Neural progenitor cell (in vitro differentiated cells): ENCODE measurements at regions not wholly inside any gene's neighbourhood (a gene's known extent, or its start where the extent isn't known, plus 50 kb on each side); places are given as distances from the start of the nearest gene placed in this dataset.

Source experiments
- CTCF ChIP-seq: fragments of 200-600 bp; sonication (generic); IDR thresholded peaks from 2 replicates; pipeline ENCODE4 v1.5.1; 2017; ENCODE audit warnings: antibody characterized with exemption, mild to moderate bottlenecking
- EZH2 ChIP-seq: fragments of 200-600 bp; sonication (generic); IDR thresholded peaks from 2 replicates; pipeline ENCODE4 v1.6.1; 2017; ENCODE audit warnings: antibody characterized with exemption, mild to moderate bottlenecking, moderate library complexity

GRCh38 chr2:184532551-184532950 is 65.8 kb upstream of the ZNF804A start:
- TF ChIP-seq CTCF (no peak), EZH2 (no peak)
